ENCODE measurements at regions not wholly inside any gene's neighbourhood (a gene's known extent, or its start where the extent isn't known, plus 50 kb on each side); places are given as distances from the start of the nearest gene placed in this dataset.

DNA sequence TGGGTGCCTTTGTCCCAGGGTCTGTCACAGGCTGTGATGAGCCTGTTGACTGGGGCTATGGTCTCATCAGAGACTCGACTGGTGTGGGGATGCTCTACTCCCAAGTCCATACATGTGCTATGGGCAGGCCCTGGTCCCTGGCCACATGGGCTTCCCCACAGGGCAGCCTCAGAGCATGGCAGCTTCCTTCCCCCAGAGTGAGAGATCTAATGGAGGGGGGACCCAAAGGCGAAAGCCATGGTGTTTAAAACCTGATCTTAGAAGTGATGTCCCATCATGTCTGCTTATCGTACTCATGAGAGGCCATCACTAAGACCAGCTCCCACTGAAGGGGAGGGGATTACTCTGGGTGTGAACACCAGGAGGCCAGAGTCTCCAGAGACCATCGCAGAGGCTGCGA, 279.0 kb upstream of the RTL1 start:
- no peak for TF ChIP-seq CTCF (IDR thresholded peaks at IDR 0.05; ENCODE audit: insufficient read depth, low read length, missing control alignments)
- ChIA-PET POLR2A (no interaction called here), CTCF (no interaction called here)
- DNase-seq (ENCODE audit: low read depth, low spot score), result no peak
- no peak overlapping the region for H3K4me3 ChIP-seq (ENCODE audit: low read depth, low read length)

GRCh38 chr14:101183376-101184103, 280.0 kb upstream of the RTL1 start:
- TF ChIP-seq CTCF (IDR thresholded peaks at IDR 0.05; ENCODE audit: insufficient read depth, low read length, missing control alignments), result peak; percentile 7
- no peak overlapping the region for H3K4me3 ChIP-seq (ENCODE audit: low read depth, low read length)
- ChIA-PET CTCF (no interaction called here), POLR2A (no interaction called here)
- no peak for DNase-seq (ENCODE audit: low read depth, low spot score)

DNA sequence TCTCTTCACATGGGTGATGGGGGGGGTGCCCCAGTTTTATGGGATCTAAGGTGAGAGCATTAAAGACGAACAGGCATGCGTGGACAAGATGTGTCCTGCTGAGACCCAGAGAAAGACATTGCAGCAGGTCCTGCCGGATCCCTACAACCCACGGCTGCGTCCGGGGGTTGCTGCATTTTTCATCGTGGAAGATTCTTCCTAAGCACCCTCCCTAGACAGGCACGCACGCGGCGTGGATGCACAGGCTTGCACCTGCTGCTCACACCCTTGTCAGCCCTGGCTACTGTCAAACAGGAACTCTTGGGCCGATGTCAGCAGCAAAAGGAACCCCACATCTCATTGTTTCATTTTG, 280.6 kb upstream of the RTL1 start:
- no peak overlapping the region for H3K4me3 ChIP-seq (ENCODE audit: low read depth, low read length)
- CTCF ChIA-PET, result no interaction called here
- no peak for TF ChIP-seq CTCF (IDR thresholded peaks at IDR 0.05; ENCODE audit: insufficient read depth, low read length, missing control alignments)
- POLR2A ChIA-PET, result no interaction called here
- DNase-seq (ENCODE audit: low read depth, low spot score), result no peak

DNA sequence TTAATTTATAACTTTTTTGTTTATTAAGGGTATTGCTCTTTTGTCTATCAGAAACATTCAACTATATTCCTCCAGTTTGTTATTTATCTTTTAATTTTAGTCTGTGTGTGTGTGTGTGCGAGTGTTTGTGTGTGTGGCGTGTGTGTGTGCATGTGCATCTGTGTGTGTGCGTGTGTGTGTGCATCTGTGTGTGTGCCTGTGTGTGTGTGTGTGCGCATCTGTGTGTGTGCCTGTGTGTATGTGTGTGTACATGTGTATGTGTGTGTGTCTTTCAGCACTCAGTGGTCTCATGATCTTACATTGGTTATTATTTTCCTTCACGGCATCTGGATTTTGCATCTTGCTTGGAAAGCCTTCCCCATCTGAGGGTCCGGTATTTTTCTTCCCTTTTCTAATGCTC, 281.1 kb upstream of the RTL1 start:
- no peak for TF ChIP-seq CTCF (IDR thresholded peaks at IDR 0.05; ENCODE audit: insufficient read depth, low read length, missing control alignments)
- DNase-seq (ENCODE audit: low read depth, low spot score), result no peak
- CTCF ChIA-PET, result no interaction called here
- H3K4me3 ChIP-seq (ENCODE audit: low read depth, low read length), result no peak overlapping the region
- POLR2A ChIA-PET, result no interaction called here

- no peak for DNase-seq (ENCODE audit: low read depth, low spot score)
- CTCF ChIA-PET, result no interaction called here
- no peak for TF ChIP-seq CTCF (IDR thresholded peaks at IDR 0.05; ENCODE audit: insufficient read depth, low read length, missing control alignments)
- POLR2A ChIA-PET, result no interaction called here
- H3K4me3 ChIP-seq (ENCODE audit: low read depth, low read length), result no peak overlapping the region
These were observed 281.7 kb upstream of the RTL1 start for GRCh38 chr14:101185073-101185835.

GRCh38 chr14:101185946-101186345, 282.4 kb upstream of the RTL1 start:
- CTCF ChIA-PET, result no interaction called here
- no peak for DNase-seq (ENCODE audit: low read depth, low spot score)

More at GRCh38 chr14:101185946-101186345, 282.4 kb upstream of the RTL1 start:
- H3K4me3 ChIP-seq (ENCODE audit: low read depth, low read length), result no peak overlapping the region
- POLR2A ChIA-PET, result no interaction called here
- TF ChIP-seq CTCF (IDR thresholded peaks at IDR 0.05; ENCODE audit: insufficient read depth, low read length, missing control alignments), result no peak

Data from AG04449 (cell line).